Subcutaneous abdominal adipose tissue (tissue), 5 donors: ENCODE measurements at regions not wholly inside any gene's neighbourhood (a gene's known extent, or its start where the extent isn't known, plus 50 kb on each side); places are given as distances from the start of the nearest gene placed in this dataset.

Experiments used
- H3K27ac ChIP-seq: one replicate; pipeline ENCODE4 v1.7.0; 2013; ENCODE audit warnings: low read depth, mild to moderate bottlenecking, inconsistent platforms, low read length, moderate library complexity
- H3K27me3 ChIP-seq, 5 donors: one replicate each; pipeline ENCODE4 v1.7.0; 2013; ENCODE audit warnings: low read length in 5 of 5, inconsistent platforms in 1 of 5; ENCODE audit not compliant: control insufficient read depth in 5 of 5, insufficient read depth in 4 of 5
- H3K36me3 ChIP-seq, 5 donors: one replicate each; pipeline ENCODE4 v1.7.0; 2013; ENCODE audit warnings: low read length in 5 of 5; ENCODE audit not compliant: control insufficient read depth in 5 of 5, insufficient read depth in 5 of 5
- H3K4me1 ChIP-seq, 5 donors: one replicate each; pipeline ENCODE4 v1.7.0; 2013; ENCODE audit warnings: low read length in 5 of 5, mild to moderate bottlenecking in 3 of 5, moderate library complexity in 1 of 5; ENCODE audit not compliant: control insufficient read depth in 5 of 5, insufficient read depth in 5 of 5
- H3K4me3 ChIP-seq, 5 donors: one replicate each; pipeline ENCODE4 v1.7.0; 2013; ENCODE audit warnings: low read length in 5 of 5, low read depth in 1 of 5
- H3K9ac ChIP-seq, 5 donors: one replicate each; pipeline ENCODE4 v1.7.0; 2013; ENCODE audit warnings: low read length in 5 of 5, mild to moderate bottlenecking in 4 of 5, moderate library complexity in 3 of 5
- H3K9me3 ChIP-seq, 5 donors: one replicate each; pipeline ENCODE4 v1.7.0; 2013; ENCODE audit warnings: low read length in 5 of 5; ENCODE audit not compliant: control insufficient read depth in 5 of 5
- donor health status: healthy.
- donor health status: healthy.
- donor health status: healthy.
- donor health status: healthy.
- donor health status: healthy.

DNA sequence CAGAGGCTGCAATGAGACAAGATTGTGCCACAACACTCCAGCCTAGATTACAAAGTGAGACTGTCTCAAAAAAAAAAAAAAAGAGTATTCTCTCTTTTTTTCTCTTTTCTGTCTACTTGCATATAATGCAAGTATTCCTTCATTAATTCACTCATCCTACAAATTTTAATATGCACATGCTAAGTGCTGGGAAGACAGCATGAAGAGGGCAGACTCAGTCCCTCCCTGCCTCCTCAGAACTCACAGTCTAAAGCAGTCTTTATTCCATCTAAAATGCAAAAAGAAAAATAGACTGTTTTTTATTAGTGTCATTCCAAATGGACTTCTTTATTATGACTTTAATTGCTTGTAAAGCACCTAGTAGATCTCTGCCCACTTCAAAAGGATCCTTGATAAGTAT is 85.6 kb downstream of the NKX6-1 start:
- H3K9me3 ChIP-seq, result no peaks in the 10 kb centered on the region
- H3K4me3 ChIP-seq, result no peak overlapping the region
- peaks cover 0 to 5% (median 0%) of the 10 kb centered on the region in 5 donors for H3K4me1 ChIP-seq
- H3K9ac ChIP-seq, result no peak overlapping the region
- H3K27me3 ChIP-seq, result peaks cover 0 to 6% (median 0%) of the 10 kb centered on the region in 5 donors
- no peaks in the 10 kb centered on the region for H3K36me3 ChIP-seq
- H3K27ac ChIP-seq, result no peak overlapping the region

DNA sequence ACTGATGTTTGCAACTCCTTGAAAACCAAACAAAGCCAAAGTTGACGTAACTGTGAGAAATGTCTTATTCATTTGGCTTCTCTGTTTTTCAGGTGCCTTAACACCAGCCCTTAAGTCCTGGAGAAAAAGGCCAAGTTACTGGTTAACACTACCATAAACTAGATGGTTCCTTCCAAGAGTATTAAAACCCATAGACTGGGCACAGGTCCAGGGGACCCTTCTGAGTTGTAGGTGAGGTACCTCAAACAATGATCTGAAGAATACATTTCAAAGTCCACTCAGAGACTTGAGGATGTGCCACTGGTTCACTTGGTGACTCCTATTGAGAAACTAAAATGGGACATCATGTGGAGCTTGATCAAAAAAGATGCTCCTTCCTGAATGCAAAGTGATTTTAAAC is 87.0 kb downstream of the NKX6-1 start:
- Histone ChIP-seq H3K9me3 (no peaks in the 10 kb centered on the region), H3K4me3 (no peak overlapping the region), H3K27ac (no peak overlapping the region), H3K9ac (no peak overlapping the region), H3K4me1 (peaks cover 0 to 5% (median 0%) of the 10 kb centered on the region in 5 donors), H3K27me3 (no peaks in the 10 kb centered on the region), H3K36me3 (no peaks in the 10 kb centered on the region)

DNA sequence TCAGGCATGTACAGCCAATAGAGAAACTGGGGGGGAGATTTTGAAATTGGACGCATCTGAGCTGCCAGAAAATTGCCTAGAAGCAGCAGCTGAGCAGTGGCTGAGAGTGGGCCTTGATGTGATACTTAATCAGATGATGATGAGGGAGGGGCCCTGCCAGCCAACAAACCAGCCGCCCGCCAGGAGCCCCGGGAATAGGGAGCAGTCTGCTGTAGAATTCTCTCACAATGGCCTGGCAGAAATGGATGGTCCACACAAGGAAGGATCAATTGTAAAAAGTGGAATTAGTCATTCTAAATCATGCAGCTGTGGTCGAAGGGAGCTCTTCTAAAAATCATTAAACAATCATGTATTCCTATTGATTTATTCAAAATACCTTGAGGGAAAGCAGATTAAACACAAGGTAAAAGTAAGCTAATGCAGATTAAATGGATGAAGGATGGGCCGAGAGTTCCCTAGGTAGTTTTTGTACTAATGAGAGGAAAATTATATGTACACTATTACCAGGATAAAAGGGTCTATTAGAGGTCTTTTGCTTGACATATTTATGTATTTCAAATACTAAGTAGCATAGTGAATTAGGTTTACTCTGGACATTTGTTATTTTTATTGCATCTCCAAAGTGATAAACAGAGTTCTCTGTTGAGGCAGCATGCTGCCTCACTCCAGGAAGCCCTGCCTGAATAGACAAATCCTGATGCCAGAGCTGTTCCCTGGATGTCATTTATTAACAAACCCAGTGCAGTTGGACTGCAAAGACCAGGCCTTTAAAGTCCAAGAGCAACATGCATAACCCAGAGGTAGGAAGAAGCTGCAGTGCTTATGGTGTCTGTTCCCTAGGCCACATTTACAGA is 91.3 kb downstream of the NKX6-1 start:
- Histone ChIP-seq H3K27me3 (peaks cover 0 to 3% (median 0%) of the 10 kb centered on the region in 5 donors), H3K36me3 (no peaks in the 10 kb centered on the region), H3K9me3 (no peaks in the 10 kb centered on the region), H3K4me1 (peaks cover 0 to 5% (median 0%) of the 10 kb centered on the region in 5 donors), H3K9ac (no peak overlapping the region), H3K27ac (no peak overlapping the region), H3K4me3 (no peak overlapping the region)

DNA sequence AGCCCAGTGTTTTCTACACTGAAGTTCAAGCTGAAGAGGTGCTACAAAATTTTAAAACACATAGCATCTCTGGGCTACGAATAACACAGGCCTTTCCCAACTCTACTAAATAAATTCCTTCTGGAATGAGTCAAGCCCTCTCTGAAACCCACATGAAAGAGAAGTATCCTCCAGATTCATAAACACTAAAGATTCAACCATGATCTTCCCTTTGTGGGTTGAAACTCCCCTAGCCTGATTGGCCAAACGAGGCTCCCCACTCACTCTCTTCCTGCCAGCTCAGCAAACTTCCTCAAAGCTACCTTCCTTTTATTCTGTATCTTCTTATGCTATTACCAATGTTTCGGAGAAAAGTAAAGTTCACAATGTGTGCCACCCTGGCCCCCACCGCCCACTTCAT is 95.4 kb downstream of the NKX6-1 start:
- Histone ChIP-seq H3K27me3 (peaks cover 0 to 3% (median 0%) of the 10 kb centered on the region in 5 donors), H3K36me3 (no peaks in the 10 kb centered on the region), H3K9me3 (no peaks in the 10 kb centered on the region), H3K9ac (no peak overlapping the region), H3K4me1 (no peaks in the 10 kb centered on the region), H3K27ac (no peak overlapping the region), H3K4me3 (no peak overlapping the region)

DNA sequence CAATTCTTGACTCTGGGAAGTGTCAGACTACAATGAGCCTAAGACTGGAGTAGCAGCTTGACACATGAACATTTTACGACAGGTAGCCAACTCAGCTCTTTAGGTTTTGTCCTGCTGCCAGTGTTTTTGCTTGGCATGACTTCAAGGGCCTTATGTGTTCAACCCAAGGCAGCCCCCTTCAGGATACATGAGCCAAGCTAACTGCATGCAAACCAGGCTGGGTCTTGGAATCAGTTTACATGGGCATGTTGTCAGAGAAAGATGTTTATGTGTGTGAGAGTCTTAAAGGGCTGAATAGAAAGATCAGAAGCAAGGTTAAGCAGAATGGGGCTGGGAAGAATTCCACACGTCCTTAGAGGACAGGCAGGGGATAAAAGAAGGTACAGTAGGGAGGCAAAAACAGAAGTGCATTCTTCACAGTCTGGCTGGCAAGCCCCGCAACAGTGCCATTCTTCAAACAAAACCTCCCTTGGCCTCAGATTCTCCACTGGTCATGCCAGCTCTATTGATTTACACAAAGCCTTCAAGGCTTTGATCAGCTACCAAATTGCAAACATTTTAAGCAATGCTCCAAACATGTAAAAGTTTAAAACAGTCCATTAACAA is 97.3 kb downstream of the NKX6-1 start:
- H3K36me3 ChIP-seq, result no peaks in the 10 kb centered on the region
- no peak overlapping the region for H3K27ac ChIP-seq
- no peaks in the 10 kb centered on the region for H3K9me3 ChIP-seq
- H3K4me3 ChIP-seq, result no peak overlapping the region
- H3K4me1 ChIP-seq, result no peaks in the 10 kb centered on the region
- peaks cover 0 to 3% (median 0%) of the 10 kb centered on the region in 5 donors for H3K27me3 ChIP-seq
- no peak overlapping the region for H3K9ac ChIP-seq

DNA sequence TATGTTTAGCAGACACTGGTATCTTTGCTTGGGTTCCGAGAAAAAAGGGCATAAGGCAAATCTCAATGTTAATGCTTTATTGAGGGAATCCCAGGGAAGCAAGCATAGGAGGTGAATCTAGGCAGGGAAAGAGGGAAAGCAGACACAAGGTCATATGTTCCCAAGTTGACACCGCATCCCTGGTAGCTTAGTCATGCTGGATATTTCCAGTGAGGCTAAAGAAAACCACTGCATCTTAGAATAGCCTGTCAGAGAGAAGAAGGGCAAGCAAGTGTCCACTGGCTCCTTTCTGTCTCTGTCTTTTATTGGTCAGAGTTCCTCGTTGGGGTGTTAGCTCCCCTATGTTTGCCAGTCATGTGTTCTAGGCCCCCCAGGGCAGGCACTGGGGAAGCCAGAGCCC is 104.7 kb downstream of the NKX6-1 start:
- Histone ChIP-seq H3K9me3 (peaks cover 0 to 2% (median 0%) of the 10 kb centered on the region in 5 donors), H3K27me3 (peaks cover 0 to 3% (median 0%) of the 10 kb centered on the region in 5 donors), H3K4me3 (no peak overlapping the region), H3K4me1 (no peaks in the 10 kb centered on the region), H3K27ac (no peak overlapping the region), H3K36me3 (no peaks in the 10 kb centered on the region), H3K9ac (no peak overlapping the region)

DNA sequence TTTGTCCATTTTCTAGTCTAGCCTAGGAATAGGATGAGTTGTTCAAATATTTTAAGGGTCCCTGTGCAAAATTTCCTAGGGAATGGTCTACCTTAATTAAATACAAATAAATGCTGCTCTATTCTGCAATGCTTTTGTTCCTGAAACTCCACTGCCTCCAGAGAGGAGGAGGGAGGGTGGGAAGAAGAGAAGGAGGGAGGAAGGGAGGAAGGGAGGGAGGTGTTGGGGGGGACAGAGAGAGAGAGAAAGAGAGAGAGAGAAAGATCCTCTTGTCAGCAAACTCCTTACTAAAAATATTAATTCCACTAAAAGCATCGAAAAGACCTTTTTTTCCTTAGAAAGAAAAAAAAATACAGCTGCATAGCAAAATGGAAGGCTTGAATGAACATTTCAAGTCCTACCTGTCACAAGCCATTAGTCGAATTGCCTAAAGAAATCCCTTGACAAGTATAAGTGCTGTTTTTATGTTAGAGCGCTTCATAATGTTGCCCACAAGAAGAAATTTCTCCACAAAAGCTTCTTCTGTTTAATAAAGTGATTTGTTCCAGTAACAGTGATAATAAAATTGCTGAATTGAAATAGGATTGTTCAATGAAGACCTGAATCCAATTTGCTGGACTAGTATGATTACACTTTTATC is 106.0 kb downstream of the NKX6-1 start:
- Histone ChIP-seq H3K36me3 (no peaks in the 10 kb centered on the region), H3K27me3 (peaks cover 0 to 4% (median 0%) of the 10 kb centered on the region in 5 donors), H3K9me3 (peaks cover 0 to 2% (median 0%) of the 10 kb centered on the region in 5 donors), H3K4me1 (no peaks in the 10 kb centered on the region), H3K27ac (no peak overlapping the region), H3K9ac (no peak overlapping the region), H3K4me3 (no peak overlapping the region)

DNA sequence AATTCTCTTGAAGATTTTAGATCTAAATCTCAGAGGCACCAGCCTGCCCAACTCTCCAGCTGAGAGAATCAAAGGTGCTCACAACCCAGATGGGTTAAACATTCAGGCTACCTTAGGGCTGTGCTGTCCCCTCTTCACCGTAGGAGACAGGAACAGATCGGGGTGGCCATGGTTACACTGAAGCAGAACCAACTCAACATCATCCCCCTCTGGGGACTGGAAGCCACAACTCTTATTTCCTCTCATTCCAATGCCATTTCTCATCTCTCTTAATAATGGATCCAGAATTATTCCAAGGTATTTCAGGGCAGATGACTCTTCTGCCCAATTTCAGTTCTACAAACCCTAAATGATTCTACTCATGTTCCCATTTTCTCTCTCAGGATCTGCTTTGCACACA is 109.7 kb downstream of the NKX6-1 start:
- Histone ChIP-seq H3K36me3 (no peaks in the 10 kb centered on the region), H3K27ac (no peak overlapping the region), H3K27me3 (peaks cover 0 to 4% (median 0%) of the 10 kb centered on the region in 5 donors), H3K4me1 (no peaks in the 10 kb centered on the region), H3K9me3 (peaks cover 0 to 2% (median 0%) of the 10 kb centered on the region in 5 donors), H3K4me3 (no peak overlapping the region), H3K9ac (no peak overlapping the region)

DNA sequence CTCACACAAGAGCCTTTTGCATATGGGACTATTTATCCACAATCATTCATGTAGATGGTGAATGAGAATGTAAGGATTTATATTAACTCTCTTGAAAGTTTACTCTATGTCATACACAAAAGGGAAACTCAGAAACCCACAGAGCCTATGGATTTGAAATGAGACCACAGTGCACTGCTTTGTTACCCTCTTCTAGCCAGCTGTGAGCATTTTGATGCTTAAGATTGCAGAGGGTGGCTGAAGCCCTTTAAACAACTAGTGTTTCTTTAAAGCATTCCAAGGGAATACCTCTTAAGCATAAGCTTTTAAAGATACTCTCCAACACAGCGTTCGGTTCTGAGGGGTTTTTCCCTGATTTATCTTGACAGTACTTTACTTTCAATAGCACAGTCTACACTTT is 113.9 kb downstream of the NKX6-1 start:
- H3K9ac ChIP-seq, result no peak overlapping the region
- peaks cover 0 to 2% (median 0%) of the 10 kb centered on the region in 5 donors for H3K9me3 ChIP-seq
- no peak overlapping the region for H3K27ac ChIP-seq
- H3K27me3 ChIP-seq, result peaks cover 0 to 2% (median 0%) of the 10 kb centered on the region in 5 donors
- no peaks in the 10 kb centered on the region for H3K36me3 ChIP-seq
- no peak overlapping the region for H3K4me3 ChIP-seq
- no peaks in the 10 kb centered on the region for H3K4me1 ChIP-seq

DNA sequence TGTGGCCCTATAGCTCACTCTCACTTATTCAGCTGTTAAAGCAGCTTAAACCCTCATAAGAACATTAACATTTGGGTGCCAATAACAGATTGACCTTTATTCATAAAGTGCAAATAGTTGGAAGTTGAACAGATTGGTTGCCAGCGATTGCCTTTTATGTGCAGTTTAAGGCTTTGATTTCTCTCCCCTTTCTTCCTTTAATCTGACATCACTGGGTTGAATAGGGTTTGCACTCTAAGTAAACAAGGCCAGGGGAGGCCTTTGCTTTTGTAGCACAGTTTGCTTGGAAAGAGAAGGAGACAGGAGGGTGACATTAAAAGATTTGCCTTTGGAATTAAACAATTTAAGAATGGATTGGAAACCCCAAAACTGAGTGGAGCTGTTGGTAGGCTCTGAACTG is 114.3 kb downstream of the NKX6-1 start:
- H3K27ac ChIP-seq, result no peak overlapping the region
- no peaks in the 10 kb centered on the region for H3K4me1 ChIP-seq

More for the DNA sequence above, 114.3 kb downstream of the NKX6-1 start:
- Histone ChIP-seq H3K36me3 (no peaks in the 10 kb centered on the region), H3K9ac (no peak overlapping the region), H3K9me3 (peaks cover 0 to 2% (median 0%) of the 10 kb centered on the region in 5 donors), H3K4me3 (no peak overlapping the region), H3K27me3 (peaks cover 0 to 5% (median 3%) of the 10 kb centered on the region in 5 donors)
